ENCODE measurements at regions not wholly inside any gene's neighbourhood (a gene's known extent, or its start where the extent isn't known, plus 50 kb on each side); places are given as distances from the start of the nearest gene placed in this dataset.
"Not testable (repeated sequence)": the region's sequence is repeated elsewhere in the genome, so short reads cannot be mapped to it uniquely, and the experiment has no call there.

- no CpG with 5 or more reads among the region's 3 CpGs for WGBS (ENCODE audit: insufficient coverage)
- H3K36me3 ChIP-seq (ENCODE audit: control insufficient read depth, insufficient read depth, low read length): no peaks in the 10 kb centered on the region
- H3K9me3 ChIP-seq (ENCODE audit: control insufficient read depth, insufficient read depth, low read length): no peaks in the 10 kb centered on the region
Observed at GRCh38 chr9:102770704-102771103, 224.4 kb upstream of the CYLC2 start.

GRCh38 chr9:102769307-102769706 lies 225.8 kb upstream of the CYLC2 start:
- Histone ChIP-seq H3K9me3 (ENCODE audit: control insufficient read depth, insufficient read depth, low read length) (no peaks in the 10 kb centered on the region), H3K36me3 (ENCODE audit: control insufficient read depth, insufficient read depth, low read length) (no peaks in the 10 kb centered on the region), H3K4me1 (ENCODE audit: control insufficient read depth, insufficient read depth, low read length) (no peaks in the 10 kb centered on the region), H3K27me3 (ENCODE audit: control insufficient read depth, insufficient read depth, low read length) (no peaks in the 10 kb centered on the region), H3K4me3 (ENCODE audit: low read depth, low read length) (no peak overlapping the region), H3K27ac (ENCODE audit: low read depth, low read length) (no peak overlapping the region)
- DNase-seq (ENCODE audit: low read depth in 4 of 6, low spot score in 6 of 6): no peak
- WGBS (ENCODE audit: insufficient coverage): no CpG with 5 or more reads among the region's 1 CpG

More at GRCh38 chr9:102770704-102771103, 224.4 kb upstream of the CYLC2 start:
- no peaks in the 10 kb centered on the region for H3K27me3 ChIP-seq (ENCODE audit: control insufficient read depth, insufficient read depth, low read length)
- no peaks in the 10 kb centered on the region for H3K4me1 ChIP-seq (ENCODE audit: control insufficient read depth, insufficient read depth, low read length)
- no peak overlapping the region for H3K27ac ChIP-seq (ENCODE audit: low read depth, low read length)
- H3K4me3 ChIP-seq (ENCODE audit: low read depth, low read length): no peak overlapping the region
- no peak for DNase-seq (ENCODE audit: low read depth in 4 of 6, low spot score in 6 of 6)

- Histone ChIP-seq H3K9me3 (ENCODE audit: control insufficient read depth, insufficient read depth, low read length) (no peaks in the 10 kb centered on the region), H3K27me3 (ENCODE audit: control insufficient read depth, insufficient read depth, low read length) (no peaks in the 10 kb centered on the region), H3K4me1 (ENCODE audit: control insufficient read depth, insufficient read depth, low read length) (no peaks in the 10 kb centered on the region), H3K36me3 (ENCODE audit: control insufficient read depth, insufficient read depth, low read length) (no peaks in the 10 kb centered on the region), H3K27ac (ENCODE audit: low read depth, low read length) (no peak overlapping the region), H3K4me3 (ENCODE audit: low read depth, low read length) (no peak overlapping the region)
- no CpG with 5 or more reads among the region's 3 CpGs for WGBS (ENCODE audit: insufficient coverage)
- DNase-seq (ENCODE audit: low read depth in 4 of 6, low spot score in 6 of 6): peak in 2 of 6 donors; percentile 27 to 36
Observed at GRCh38 chr9:102768002-102768401, 227.1 kb upstream of the CYLC2 start.

- no peak overlapping the region for H3K27ac ChIP-seq (ENCODE audit: low read depth, low read length)
- no peaks in the 10 kb centered on the region for H3K36me3 ChIP-seq (ENCODE audit: control insufficient read depth, insufficient read depth, low read length)
- no peak for DNase-seq (ENCODE audit: low read depth in 4 of 6, low spot score in 6 of 6)
- no peaks in the 10 kb centered on the region for H3K27me3 ChIP-seq (ENCODE audit: control insufficient read depth, insufficient read depth, low read length)
- WGBS (ENCODE audit: insufficient coverage): no CpG with 5 or more reads among the region's 4 CpGs
- no peak overlapping the region for H3K4me3 ChIP-seq (ENCODE audit: low read depth, low read length)
- H3K4me1 ChIP-seq (ENCODE audit: control insufficient read depth, insufficient read depth, low read length): no peaks in the 10 kb centered on the region
- no peaks in the 10 kb centered on the region for H3K9me3 ChIP-seq (ENCODE audit: control insufficient read depth, insufficient read depth, low read length)
Observed at GRCh38 chr9:102767076-102767475, 228.1 kb upstream of the CYLC2 start.

- H3K27me3 ChIP-seq (ENCODE audit: control insufficient read depth, insufficient read depth, low read length): no peaks in the 10 kb centered on the region
- no peak for DNase-seq (ENCODE audit: low read depth in 4 of 6, low spot score in 6 of 6)
- H3K36me3 ChIP-seq (ENCODE audit: control insufficient read depth, insufficient read depth, low read length): no peaks in the 10 kb centered on the region
- H3K4me1 ChIP-seq (ENCODE audit: control insufficient read depth, insufficient read depth, low read length): no peaks in the 10 kb centered on the region
- H3K27ac ChIP-seq (ENCODE audit: low read depth, low read length): no peak overlapping the region
- no peak overlapping the region for H3K4me3 ChIP-seq (ENCODE audit: low read depth, low read length)
- 79% methylated on average over 1 of the region's 1 CpG for WGBS (ENCODE audit: insufficient coverage)
- no peaks in the 10 kb centered on the region for H3K9me3 ChIP-seq (ENCODE audit: control insufficient read depth, insufficient read depth, low read length)
Observed at GRCh38 chr9:102740578-102740977, 254.6 kb upstream of the CYLC2 start.

GRCh38 chr9:102728946-102729345 lies 266.2 kb upstream of the CYLC2 start:
- Histone ChIP-seq H3K27me3 (ENCODE audit: control insufficient read depth, insufficient read depth, low read length) (no peaks in the 10 kb centered on the region), H3K9me3 (ENCODE audit: control insufficient read depth, insufficient read depth, low read length) (no peaks in the 10 kb centered on the region), H3K27ac (ENCODE audit: low read depth, low read length) (no peak overlapping the region), H3K4me3 (ENCODE audit: low read depth, low read length) (no peak overlapping the region), H3K4me1 (ENCODE audit: control insufficient read depth, insufficient read depth, low read length) (no peaks in the 10 kb centered on the region), H3K36me3 (ENCODE audit: control insufficient read depth, insufficient read depth, low read length) (no peaks in the 10 kb centered on the region)
- no peak for DNase-seq (ENCODE audit: low read depth in 4 of 6, low spot score in 6 of 6)
- 88% methylated on average over 5 of the region's 6 CpGs for WGBS (ENCODE audit: insufficient coverage)

GRCh38 chr9:102714184-102714583 lies 280.9 kb upstream of the CYLC2 start:
- no peak for DNase-seq (ENCODE audit: low read depth in 4 of 6, low spot score in 6 of 6)
- WGBS (ENCODE audit: insufficient coverage): no CpG with 5 or more reads among the region's 3 CpGs
- Histone ChIP-seq H3K27me3 (ENCODE audit: control insufficient read depth, insufficient read depth, low read length) (no peaks in the 10 kb centered on the region), H3K9me3 (ENCODE audit: control insufficient read depth, insufficient read depth, low read length) (no peaks in the 10 kb centered on the region), H3K4me1 (ENCODE audit: control insufficient read depth, insufficient read depth, low read length) (no peaks in the 10 kb centered on the region), H3K36me3 (ENCODE audit: control insufficient read depth, insufficient read depth, low read length) (no peaks in the 10 kb centered on the region), H3K27ac (ENCODE audit: low read depth, low read length) (no peak overlapping the region), H3K4me3 (ENCODE audit: low read depth, low read length) (no peak overlapping the region)

- not testable (repeated sequence) for H3K4me3 ChIP-seq (ENCODE audit: low read depth, low read length); H3K4me1 ChIP-seq (ENCODE audit: control insufficient read depth, insufficient read depth, low read length); H3K36me3 ChIP-seq (ENCODE audit: control insufficient read depth, insufficient read depth, low read length); H3K27me3 ChIP-seq (ENCODE audit: control insufficient read depth, insufficient read depth, low read length); H3K9me3 ChIP-seq (ENCODE audit: control insufficient read depth, insufficient read depth, low read length); DNase-seq (ENCODE audit: low read depth in 4 of 6, low spot score in 6 of 6); H3K27ac ChIP-seq (ENCODE audit: low read depth, low read length)
- 93% methylated on average over 7 of the region's 8 CpGs for WGBS (ENCODE audit: insufficient coverage)
Observed at GRCh38 chr9:102712910-102713309, 282.2 kb upstream of the CYLC2 start.

GRCh38 chr9:102700936-102701335 lies 294.2 kb upstream of the CYLC2 start:
- H3K4me1 ChIP-seq (ENCODE audit: control insufficient read depth, insufficient read depth, low read length): no peaks in the 10 kb centered on the region
- no peaks in the 10 kb centered on the region for H3K9me3 ChIP-seq (ENCODE audit: control insufficient read depth, insufficient read depth, low read length)
- no peak for DNase-seq (ENCODE audit: low read depth in 4 of 6, low spot score in 6 of 6)
- H3K27ac ChIP-seq (ENCODE audit: low read depth, low read length): no peak overlapping the region
- no peak overlapping the region for H3K4me3 ChIP-seq (ENCODE audit: low read depth, low read length)
- no peaks in the 10 kb centered on the region for H3K27me3 ChIP-seq (ENCODE audit: control insufficient read depth, insufficient read depth, low read length)
- no peaks in the 10 kb centered on the region for H3K36me3 ChIP-seq (ENCODE audit: control insufficient read depth, insufficient read depth, low read length)
- no CpG with 5 or more reads among the region's 5 CpGs for WGBS (ENCODE audit: insufficient coverage)

- Histone ChIP-seq H3K36me3 (ENCODE audit: control insufficient read depth, insufficient read depth, low read length) (no peaks in the 10 kb centered on the region), H3K27me3 (ENCODE audit: control insufficient read depth, insufficient read depth, low read length) (no peaks in the 10 kb centered on the region), H3K4me1 (ENCODE audit: control insufficient read depth, insufficient read depth, low read length) (no peaks in the 10 kb centered on the region), H3K27ac (ENCODE audit: low read depth, low read length) (no peak overlapping the region), H3K9me3 (ENCODE audit: control insufficient read depth, insufficient read depth, low read length) (no peaks in the 10 kb centered on the region), H3K4me3 (ENCODE audit: low read depth, low read length) (no peak overlapping the region)
- 77% methylated on average over 3 of the region's 3 CpGs for WGBS (ENCODE audit: insufficient coverage)
- no peak for DNase-seq (ENCODE audit: low read depth in 4 of 6, low spot score in 6 of 6)
Observed at GRCh38 chr9:102669220-102669619, 325.9 kb upstream of the CYLC2 start.

Data from spinal cord (tissue), 9 donors.